Trophoblast cell (in vitro differentiated cells and primary cell): ENCODE measurements at regions not wholly inside any gene's neighbourhood (a gene's known extent, or its start where the extent isn't known, plus 50 kb on each side); places are given as distances from the start of the nearest gene placed in this dataset.

Source experiments
- DNase-seq, 2 donors: peaks; one replicate each; pipeline ENCODE4 v3.0.0-alpha.2; 2016
- H2AFZ ChIP-seq: 2 replicates; pipeline ENCODE4 v1.6.1; 2013; ENCODE audit warnings: low read length, moderate library complexity, mild to moderate bottlenecking; ENCODE audit not compliant: insufficient read depth, poor library complexity
- H2AK5ac ChIP-seq: 2 replicates; pipeline ENCODE4 v1.6.1; 2013; ENCODE audit warnings: mild to moderate bottlenecking, low read length
- H2BK120ac ChIP-seq: 2 replicates; pipeline ENCODE4 v1.6.1; 2013; ENCODE audit warnings: low read length, mild to moderate bottlenecking, moderate library complexity; ENCODE audit not compliant: insufficient read depth, poor library complexity
- H2BK12ac ChIP-seq: 2 replicates; pipeline ENCODE4 v1.6.1; 2013; ENCODE audit warnings: mild to moderate bottlenecking, low read length, moderate library complexity
- H2BK5ac ChIP-seq: 2 replicates; pipeline ENCODE4 v1.6.1; 2013; ENCODE audit warnings: low read length, low read depth, moderate library complexity, mild to moderate bottlenecking; ENCODE audit not compliant: poor library complexity
- H3K14ac ChIP-seq: 2 replicates; pipeline ENCODE4 v1.6.1; 2013; ENCODE audit warnings: mild to moderate bottlenecking, low read length
- H3K18ac ChIP-seq: 2 replicates; pipeline ENCODE4 v1.6.1; 2013; ENCODE audit warnings: mild to moderate bottlenecking, low read length
- H3K23ac ChIP-seq: 2 replicates; pipeline ENCODE4 v1.6.1; 2013; ENCODE audit warnings: low read length
- H3K27ac ChIP-seq: 2 replicates; pipeline ENCODE4 v1.5.1; 2013; ENCODE audit warnings: low read depth, mild to moderate bottlenecking, inconsistent platforms, low read length, moderate library complexity
- H3K27me3 ChIP-seq: 2 replicates; pipeline ENCODE4 v1.6.1; 2013; ENCODE audit warnings: inconsistent platforms, mild to moderate bottlenecking, low read length, moderate library complexity; ENCODE audit not compliant: insufficient read depth
- H3K36me3 ChIP-seq, 2 experiments: 1 replicate in 1 of 2; 2 replicates in 1 of 2; pipeline ENCODE4 v1.6.1; 2013; ENCODE audit warnings: low read length in 2 of 2, mild to moderate bottlenecking in 2 of 2, moderate library complexity in 1 of 2; ENCODE audit not compliant: insufficient read depth in 2 of 2, control insufficient read depth in 1 of 2
- H3K4ac ChIP-seq: 2 replicates; pipeline ENCODE4 v1.6.1; 2013; ENCODE audit warnings: low read depth, mild to moderate bottlenecking, low read length, moderate library complexity
- H3K4me1 ChIP-seq, 2 experiments: 1 replicate in 1 of 2; 2 replicates in 1 of 2; pipeline ENCODE4 v1.6.1; 2013; ENCODE audit warnings: low read length in 2 of 2, mild to moderate bottlenecking in 2 of 2, moderate library complexity in 1 of 2; ENCODE audit not compliant: insufficient read depth in 2 of 2, control insufficient read depth in 1 of 2
- H3K4me2 ChIP-seq: 2 replicates; pipeline ENCODE4 v1.6.1; 2013; ENCODE audit warnings: inconsistent platforms, mild to moderate bottlenecking, low read length, moderate library complexity
- H3K4me3 ChIP-seq: 2 replicates; pipeline ENCODE4 v1.5.1; 2013; ENCODE audit warnings: mild to moderate bottlenecking, low read depth, low read length, inconsistent platforms
- H3K79me1 ChIP-seq: one replicate; pipeline ENCODE4 v1.6.1; 2013; ENCODE audit warnings: low read length
- H3K79me2 ChIP-seq: 2 replicates; pipeline ENCODE4 v1.6.1; 2013; ENCODE audit warnings: low read length, mild to moderate bottlenecking; ENCODE audit not compliant: control insufficient read depth, insufficient read depth, poor library complexity
- H3K9ac ChIP-seq: 2 replicates; pipeline ENCODE4 v1.6.1; 2013; ENCODE audit warnings: mild to moderate bottlenecking, low read length
- H3K9me3 ChIP-seq: 2 replicates; pipeline ENCODE4 v1.6.1; 2013; ENCODE audit warnings: low read depth, mild to moderate bottlenecking, control low read depth, inconsistent platforms, low read length; ENCODE audit not compliant: insufficient read depth
- H4K12ac ChIP-seq: 2 replicates; pipeline ENCODE4 v1.6.1; 2013; ENCODE audit warnings: low read depth, mild to moderate bottlenecking, low read length, moderate library complexity
- H4K8ac ChIP-seq: 2 replicates; pipeline ENCODE4 v1.6.1; 2013; ENCODE audit warnings: low read depth, mild to moderate bottlenecking, low read length, moderate library complexity
- H4K91ac ChIP-seq: one replicate; pipeline ENCODE4 v1.6.1; 2013; ENCODE audit warnings: low read depth, mild to moderate bottlenecking, low read length, moderate library complexity
- WGBS: extraction: QIAGEN DNeasy Blood & Tissue Kit; methylation state at CpG from one replicate; pipeline ENCODE4 v1.1.7; 2013; ENCODE audit warnings: missing lambda C conversion rate; ENCODE audit not compliant: insufficient read length, insufficient coverage; ENCODE audit errors: extremely low coverage; 5-methylcytosine and 5-hydroxymethylcytosine counted together

- H3K79me2 ChIP-seq, result peaks cover 2% of the 10 kb centered on the region
- no peak for DNase-seq
- no peak overlapping the region for H3K4ac ChIP-seq
- no peak overlapping the region for H4K12ac ChIP-seq
- peaks cover 3% of the 10 kb centered on the region for H3K9me3 ChIP-seq
- no peak overlapping the region for H3K9ac ChIP-seq
- no peaks in the 10 kb centered on the region for H3K27me3 ChIP-seq
- no peak overlapping the region for H2AK5ac ChIP-seq
- no peak overlapping the region for H3K4me2 ChIP-seq
- H4K91ac ChIP-seq, result peak overlapping the region; percentile 6
- WGBS, result no CpG with 5 or more reads among the region's 1 CpG
- peaks cover 2 to 5% of the 10 kb centered on the region in 2 experiments for H3K4me1 ChIP-seq
- no peak overlapping the region for H2BK12ac ChIP-seq
- no peak overlapping the region for H3K4me3 ChIP-seq
- H3K14ac ChIP-seq, result no peak overlapping the region
- no peaks in the 10 kb centered on the region for H3K36me3 ChIP-seq
- H3K18ac ChIP-seq, result no peak overlapping the region
- H2BK120ac ChIP-seq, result no peak overlapping the region
- H3K23ac ChIP-seq, result no peak overlapping the region
- no peak overlapping the region for H3K27ac ChIP-seq
- H2BK5ac ChIP-seq, result no peak overlapping the region
- no peaks in the 10 kb centered on the region for H3K79me1 ChIP-seq
- H4K8ac ChIP-seq, result no peak overlapping the region
- no peak overlapping the region for H2AFZ ChIP-seq
Measured at GRCh38 chr1:232131715-232132391, 498.1 kb downstream of the SIPA1L2 start.

GRCh38 chr1:232130815-232131480 is 499.0 kb downstream of the SIPA1L2 start:
- H3K79me2 ChIP-seq, result peaks cover 2% of the 10 kb centered on the region
- H2BK12ac ChIP-seq, result no peak overlapping the region
- H3K27ac ChIP-seq, result peak overlapping the region; percentile 26
- no peaks in the 10 kb centered on the region for H3K27me3 ChIP-seq
- no peak overlapping the region for H3K4me3 ChIP-seq
- H3K79me1 ChIP-seq, result no peaks in the 10 kb centered on the region
- no peak overlapping the region for H4K12ac ChIP-seq
- no peak overlapping the region for H4K8ac ChIP-seq
- no peaks in the 10 kb centered on the region for H3K36me3 ChIP-seq
- H2BK5ac ChIP-seq, result no peak overlapping the region
- H3K4me2 ChIP-seq, result no peak overlapping the region
- no peak overlapping the region for H3K18ac ChIP-seq
- no peak for DNase-seq
- H2BK120ac ChIP-seq, result peak overlapping the region; percentile 36
- H3K9me3 ChIP-seq, result peaks cover 2% of the 10 kb centered on the region
- H3K23ac ChIP-seq, result no peak overlapping the region
- peak overlapping the region; percentile 82 for H4K91ac ChIP-seq
- H3K14ac ChIP-seq, result no peak overlapping the region
- no CpG with 5 or more reads among the region's 4 CpGs for WGBS
- H2AFZ ChIP-seq, result no peak overlapping the region
- peaks cover 2 to 5% of the 10 kb centered on the region in 2 experiments for H3K4me1 ChIP-seq
- no peak overlapping the region for H3K4ac ChIP-seq
- no peak overlapping the region for H3K9ac ChIP-seq
- H2AK5ac ChIP-seq, result no peak overlapping the region

DNA sequence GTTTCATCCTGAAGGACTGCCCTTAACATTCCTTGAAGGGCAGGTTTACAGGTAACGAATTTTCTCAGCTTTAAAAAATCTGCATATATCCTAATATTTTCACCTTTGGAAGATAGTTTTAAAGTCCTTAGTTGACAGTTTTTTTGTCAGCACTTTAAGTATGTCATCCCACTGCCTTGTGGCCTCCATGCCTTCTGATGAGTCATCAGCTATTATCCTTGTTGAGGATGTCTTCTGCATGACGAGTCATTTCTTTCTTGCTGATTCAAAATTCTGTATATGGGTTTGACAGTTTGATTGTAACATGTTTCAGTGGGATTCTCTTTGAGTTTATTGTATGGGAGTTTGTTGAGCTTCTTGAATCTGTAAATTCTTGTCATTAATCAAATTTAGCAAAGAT is 500.6 kb downstream of the DISC1 start:
- Histone ChIP-seq H3K79me1 (no peaks in the 10 kb centered on the region), H3K79me2 (peaks cover 2% of the 10 kb centered on the region), H3K27ac (no peak overlapping the region), H4K12ac (no peak overlapping the region), H3K18ac (no peak overlapping the region), H3K9me3 (peaks cover 2% of the 10 kb centered on the region), H3K4ac (no peak overlapping the region), H3K4me1 (peaks cover 2 to 7% of the 10 kb centered on the region in 2 experiments), H4K91ac (no peak overlapping the region), H3K4me2 (no peak overlapping the region), H3K9ac (no peak overlapping the region), H3K27me3 (no peaks in the 10 kb centered on the region), H3K23ac (no peak overlapping the region), H2BK12ac (no peak overlapping the region), H2BK120ac (no peak overlapping the region), H2AFZ (no peak overlapping the region), H3K4me3 (no peak overlapping the region), H2BK5ac (no peak overlapping the region), H4K8ac (no peak overlapping the region), H3K14ac (no peak overlapping the region), H3K36me3 (no peaks in the 10 kb centered on the region), H2AK5ac (no peak overlapping the region)
- WGBS, result no CpG with 5 or more reads among the region's 2 CpGs
- DNase-seq, result peak; percentile 53 to 89

DNA sequence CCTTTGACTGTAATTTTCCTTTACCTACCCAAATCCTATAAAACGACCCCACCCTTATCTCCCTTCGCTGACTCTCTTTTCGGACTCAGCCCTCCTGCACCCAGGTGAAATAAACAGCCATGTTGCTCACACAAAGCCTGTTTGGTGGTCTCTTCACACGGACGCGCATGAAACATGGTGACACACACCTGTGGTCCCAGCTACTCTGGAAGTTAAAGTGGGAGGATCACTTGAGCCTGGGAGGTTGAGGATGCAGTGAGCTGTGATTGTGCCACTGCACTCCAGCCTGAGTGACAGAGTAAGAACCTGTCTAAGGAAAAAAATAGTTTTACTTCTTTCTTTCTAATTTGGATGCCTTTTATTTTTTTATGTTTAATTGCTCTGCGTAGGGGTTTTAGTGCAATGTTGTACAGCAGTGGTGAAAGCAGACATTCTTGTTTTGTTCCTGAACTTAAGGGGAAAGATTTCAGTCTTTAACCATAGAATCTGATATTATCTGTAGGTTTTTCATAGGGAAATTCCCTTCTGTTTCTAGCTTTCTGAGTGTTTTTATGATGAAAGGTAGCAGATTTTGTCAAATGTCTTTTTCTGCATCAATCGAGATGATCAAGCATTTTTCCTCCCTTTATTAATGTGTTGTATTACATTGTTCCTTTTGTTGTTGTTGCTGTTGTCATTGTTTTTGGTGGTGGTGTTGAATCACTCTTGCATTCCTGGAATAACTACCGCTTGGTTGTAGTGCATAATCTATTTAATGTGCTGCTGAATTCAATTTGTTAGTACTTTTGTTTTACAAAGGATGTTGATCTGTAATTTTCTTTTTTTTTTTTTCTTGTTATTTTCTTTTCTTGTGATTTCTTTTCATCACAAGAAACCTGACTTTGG is 497.4 kb downstream of the DISC1 start:
- peaks cover 0 to 2% of the 10 kb centered on the region in 2 experiments for H3K4me1 ChIP-seq
- no peak overlapping the region for H4K12ac ChIP-seq
- H3K4me2 ChIP-seq, result no peak overlapping the region
- H4K8ac ChIP-seq, result no peak overlapping the region
- no peak overlapping the region for H2AK5ac ChIP-seq
- H4K91ac ChIP-seq, result no peak overlapping the region
- H3K4ac ChIP-seq, result no peak overlapping the region
- no peak overlapping the region for H3K9ac ChIP-seq
- no peak overlapping the region for H2BK12ac ChIP-seq
- no peak overlapping the region for H2AFZ ChIP-seq
- H3K27me3 ChIP-seq, result no peaks in the 10 kb centered on the region
- no peaks in the 10 kb centered on the region for H3K9me3 ChIP-seq
- H3K36me3 ChIP-seq, result no peaks in the 10 kb centered on the region
- no peak overlapping the region for H3K27ac ChIP-seq
- no peak overlapping the region for H3K4me3 ChIP-seq
- no peak overlapping the region for H2BK120ac ChIP-seq
- WGBS, result no CpG with 5 or more reads among the region's 9 CpGs
- no peak overlapping the region for H3K14ac ChIP-seq
- H3K79me2 ChIP-seq, result no peaks in the 10 kb centered on the region
- no peak overlapping the region for H3K18ac ChIP-seq
- peak in 1 of 2 donors; percentile 36 for DNase-seq
- H2BK5ac ChIP-seq, result no peak overlapping the region
- no peaks in the 10 kb centered on the region for H3K79me1 ChIP-seq
- H3K23ac ChIP-seq, result no peak overlapping the region
